Lung (tissue), 11 donors: ENCODE measurements at regions not wholly inside any gene's neighbourhood (a gene's known extent, or its start where the extent isn't known, plus 50 kb on each side); places are given as distances from the start of the nearest gene placed in this dataset.

Experiments
- ATAC-seq: fragments of 200-7000 bp; cut with Tn5 transposase; one replicate; pipeline ENCODE4 v1.9.1; 2020; ENCODE audit warnings: moderate number of reproducible peaks; ENCODE audit not compliant: insufficient read depth, low FRiP score
- DNase-seq, 3 donors: peaks; one replicate each; pipeline ENCODE4 v3.0.0-alpha.2; 2013 to 2017
- H3K27ac ChIP-seq, 2 donors: one replicate each; pipeline ENCODE4 v1.5.1; 2013; ENCODE audit warnings: mild to moderate bottlenecking in 2 of 2, moderate library complexity in 2 of 2, control low read depth in 1 of 2, inconsistent platforms in 1 of 2, low read depth in 1 of 2, low read length in 1 of 2
- H3K27me3 ChIP-seq, 3 donors: one replicate each; pipeline ENCODE4 v1.5.1; 2013; ENCODE audit warnings: low read length in 2 of 3; ENCODE audit not compliant: control insufficient read depth in 3 of 3, insufficient read depth in 3 of 3
- H3K36me3 ChIP-seq, 4 donors: one replicate each; pipeline ENCODE4 v1.5.1; 2013; ENCODE audit warnings: low read length in 4 of 4, mild to moderate bottlenecking in 1 of 4, moderate library complexity in 1 of 4; ENCODE audit not compliant: control insufficient read depth in 4 of 4, insufficient read depth in 4 of 4
- H3K4me1 ChIP-seq, 5 donors: one replicate each; pipeline ENCODE4 v1.5.1; 2013; ENCODE audit warnings: low read length in 5 of 5, mild to moderate bottlenecking in 2 of 5, moderate library complexity in 1 of 5; ENCODE audit not compliant: control insufficient read depth in 5 of 5, insufficient read depth in 5 of 5
- H3K4me3 ChIP-seq: one replicate; pipeline ENCODE4 v1.5.1; 2013; ENCODE audit warnings: mild to moderate bottlenecking, control low read depth, moderate library complexity
- H3K9ac ChIP-seq, 2 donors: one replicate each; pipeline ENCODE4 v1.5.1; 2013; ENCODE audit warnings: low read length in 2 of 2, control low read depth in 1 of 2; ENCODE audit not compliant: insufficient read depth in 1 of 2
- H3K9me3 ChIP-seq, 4 donors: one replicate each; pipeline ENCODE4 v1.5.1; 2013; ENCODE audit warnings: low read length in 3 of 4, mild to moderate bottlenecking in 1 of 4, moderate library complexity in 1 of 4; ENCODE audit not compliant: control insufficient read depth in 4 of 4, insufficient read depth in 3 of 4
- CTCF ChIP-seq: IDR thresholded peaks from 2 replicates; pipeline ENCODE4 v1.5.1; 2012; ENCODE audit warnings: mild to moderate bottlenecking; ENCODE audit errors: control extremely low read depth, extremely low read depth
- WGBS, 2 donors: extraction: QIAGEN DNeasy Blood & Tissue Kit; methylation state at CpG; one replicate each; pipeline ENCODE4 v1.1.7; 2013; 5-methylcytosine and 5-hydroxymethylcytosine counted together
- donor health status: control.
- donor health status: control.
- donor health status: Bipolar disorder and iron deficiency.
- donor health status: healthy.
- donor health status: DM: yes; HTN: yes; CAD: no.

GRCh38 chr2:103166456-103167324 is 404.9 kb downstream of the TMEM182 start:
- no peak for TF ChIP-seq CTCF
- no peaks in the 10 kb centered on the region for H3K27me3 ChIP-seq
- H3K9me3 ChIP-seq = no peaks in the 10 kb centered on the region
- H3K9ac ChIP-seq = no peak overlapping the region
- peaks cover 0 to 4% (median 0%) of the 10 kb centered on the region in 5 donors for H3K4me1 ChIP-seq
- H3K27ac ChIP-seq = no peak overlapping the region
- 80 to 89% methylated on average over 12 of the region's 12 CpGs for WGBS, 2 donors
- H3K36me3 ChIP-seq = no peaks in the 10 kb centered on the region
- no peak for ATAC-seq
- no peak overlapping the region for H3K4me3 ChIP-seq
- DNase-seq = no peak

GRCh38 chr2:103167599-103167998 is 405.8 kb downstream of the TMEM182 start:
- Histone ChIP-seq H3K36me3 (no peaks in the 10 kb centered on the region), H3K9me3 (no peaks in the 10 kb centered on the region), H3K27me3 (no peaks in the 10 kb centered on the region), H3K4me3 (no peak overlapping the region), H3K9ac (no peak overlapping the region), H3K27ac (no peak overlapping the region), H3K4me1 (no peaks in the 10 kb centered on the region)
- 92 to 94% methylated on average over 9 of the region's 9 CpGs for WGBS, 2 donors
- TF ChIP-seq CTCF = no peak
- ATAC-seq = no peak
- DNase-seq = no peak

- Histone ChIP-seq H3K4me3 (no peak overlapping the region), H3K9me3 (peaks cover 0 to 2% (median 0%) of the 10 kb centered on the region in 4 donors), H3K27me3 (no peaks in the 10 kb centered on the region), H3K27ac (no peak overlapping the region), H3K4me1 (no peaks in the 10 kb centered on the region), H3K9ac (no peak overlapping the region), H3K36me3 (no peaks in the 10 kb centered on the region)
- no peak for DNase-seq
- no peak for ATAC-seq
- TF ChIP-seq CTCF = no peak
Observed at GRCh38 chr2:103169861-103170260, 408.0 kb downstream of the TMEM182 start.
